GM23338 (cell line): ENCODE measurements at regions not wholly inside any gene's neighbourhood (a gene's known extent, or its start where the extent isn't known, plus 50 kb on each side); places are given as distances from the start of the nearest gene placed in this dataset.

Experiments
- ATAC-seq: fragments of 200-7000 bp; cut with Tn5 transposase; 3 replicates; pipeline ENCODE4 v1.9.1; 2020
- DNase-seq: peaks from one replicate; pipeline ENCODE4 v3.0.0-alpha.2; 2015; ENCODE audit warnings: low spot score
- H2AFZ ChIP-seq: fragments of 200-600 bp; sonication (generic); 2 replicates; pipeline ENCODE4 v1.8.0; 2016; ENCODE audit warnings: antibody characterized with exemption, mild to moderate bottlenecking, moderate library complexity
- H3F3A ChIP-seq: fragments of 200-600 bp; sonication (generic); replicated peaks from 2 replicates; pipeline ENCODE4 v1.8.0; 2017; ENCODE audit warnings: antibody characterized with exemption, mixed run types, low read depth
- H3K27ac ChIP-seq: fragments of 200-600 bp; sonication (generic); 2 replicates; pipeline ENCODE4 v1.6.1; 2016; ENCODE audit warnings: low read depth
- H3K27me3 ChIP-seq: fragments of 200-600 bp; sonication (generic); 2 replicates; pipeline ENCODE4 v1.8.0; 2016; ENCODE audit warnings: mild to moderate bottlenecking, mixed run types, moderate library complexity; ENCODE audit not compliant: insufficient read depth
- H3K36me3 ChIP-seq: fragments of 200-600 bp; sonication (generic); 2 replicates; pipeline ENCODE4 v1.8.0; 2016; ENCODE audit warnings: mild to moderate bottlenecking; ENCODE audit not compliant: insufficient read depth
- H3K4me1 ChIP-seq: fragments of 200-600 bp; sonication (generic); 2 replicates; pipeline ENCODE4 v1.8.0; 2016; ENCODE audit warnings: mild to moderate bottlenecking, moderate library complexity; ENCODE audit not compliant: insufficient read depth
- H3K4me2 ChIP-seq: fragments of 200-600 bp; sonication (generic); 2 replicates; pipeline ENCODE4 v1.7.1; 2017; ENCODE audit warnings: mixed run types
- H3K4me3 ChIP-seq: fragments of 200-600 bp; sonication (generic); 2 replicates; pipeline ENCODE4 v1.6.1; 2016; ENCODE audit warnings: mixed run types
- H3K79me2 ChIP-seq: fragments of 200-600 bp; sonication (generic); replicated peaks from 2 replicates; pipeline ENCODE4 v1.8.0; 2017; ENCODE audit warnings: mild to moderate bottlenecking; ENCODE audit not compliant: insufficient read depth
- H3K9me2 ChIP-seq: fragments of 200-600 bp; sonication (generic); 2 replicates; pipeline ENCODE4 v1.8.0; 2017; ENCODE audit not compliant: insufficient read depth
- H4K20me1 ChIP-seq: fragments of 200-600 bp; sonication (generic); replicated peaks from 2 replicates; pipeline ENCODE4 v1.8.0; 2017; ENCODE audit warnings: mild to moderate bottlenecking; ENCODE audit not compliant: insufficient read depth
- H3K27ac Mint-ChIP-seq: 2 replicates; pipeline ENCODE4 v1.8.0; 2020; ENCODE audit warnings: inconsistent platforms, mild to moderate bottlenecking, moderate library complexity, mixed read lengths
- H3K27me3 Mint-ChIP-seq: 3 replicates; pipeline ENCODE4 v1.8.0; 2022; ENCODE audit warnings: low read depth, mild to moderate bottlenecking, moderate library complexity, mixed read lengths, inconsistent platforms; ENCODE audit not compliant: insufficient read depth, poor library complexity
- H3K36me3 Mint-ChIP-seq: 3 replicates; pipeline ENCODE4 v1.8.0; 2021; ENCODE audit warnings: low read depth, mild to moderate bottlenecking, inconsistent platforms, moderate library complexity, mixed read lengths
- H3K4me1 Mint-ChIP-seq: 3 replicates; pipeline ENCODE4 v1.8.0; 2020; ENCODE audit warnings: mild to moderate bottlenecking, inconsistent platforms, mixed read lengths
- H3K4me3 Mint-ChIP-seq: 3 replicates; pipeline ENCODE4 v1.8.0; 2021; ENCODE audit warnings: moderate library complexity, mild to moderate bottlenecking, inconsistent platforms, mixed read lengths
- H3K9me3 Mint-ChIP-seq: 3 replicates; pipeline ENCODE4 v1.8.0; 2020; ENCODE audit warnings: moderate library complexity, mild to moderate bottlenecking, inconsistent platforms, mixed read lengths
- CREB1 ChIP-seq: fragments of 250-450 bp; sonication (Bioruptor Pico); IDR thresholded peaks from 2 replicates; pipeline ENCODE4 v1.5.0; 2020; ENCODE audit warnings: low read depth, mild to moderate bottlenecking, moderate library complexity
- CTCF ChIP-seq, 2 experiments: fragments of 200-600 bp in 1 of 2; sonication (generic) in 1 of 2; conservative IDR thresholded peaks; 2 replicates each; pipeline versions ENCODE4 v1.5.1 to v1.6.1; 2016 to 2017; ENCODE audit warnings: antibody characterized with exemption in 2 of 2, low read depth in 2 of 2, mild to moderate bottlenecking in 2 of 2, moderate library complexity in 1 of 2
- ETS1 ChIP-seq: IDR thresholded peaks from 2 replicates; pipeline ENCODE4 v1.6.1; 2016; ENCODE audit warnings: antibody characterized with exemption
- EZH2 ChIP-seq: fragments of 200-600 bp; sonication (generic); IDR thresholded peaks from one replicate; pipeline ENCODE4 v1.8.0; 2017; ENCODE audit warnings: antibody characterized with exemption, mild to moderate bottlenecking, low read depth; ENCODE audit not compliant: unreplicated experiment
- EZH2phosphoT487 ChIP-seq: fragments of 200-600 bp; sonication (generic); IDR thresholded peaks from one replicate; pipeline ENCODE4 v1.8.1; 2018; ENCODE audit warnings: antibody characterized with exemption; ENCODE audit not compliant: unreplicated experiment
- JUNB ChIP-seq: IDR thresholded peaks from one replicate; pipeline ENCODE4 v1.6.1; 2016; ENCODE audit warnings: antibody characterized with exemption; ENCODE audit not compliant: unreplicated experiment
- POLR2AphosphoS5 ChIP-seq: IDR thresholded peaks from 2 replicates; pipeline ENCODE4 v1.6.1; 2016; ENCODE audit warnings: antibody characterized with exemption, low read depth
- STAT1 ChIP-seq: IDR thresholded peaks from one replicate; pipeline ENCODE4 v1.6.1; 2016; ENCODE audit warnings: antibody characterized with exemption; ENCODE audit not compliant: unreplicated experiment
- ZNF114 ChIP-seq: fragments of 250-450 bp; sonication (Bioruptor Pico); IDR thresholded peaks from 2 replicates; pipeline ENCODE4 v1.5.0; 2020; ENCODE audit warnings: mild to moderate bottlenecking, moderate library complexity

- TF ChIP-seq EZH2 (no peak), EZH2phosphoT487 (no peak)
These were observed 173.8 kb downstream of the BCL11B start (continued) for GRCh38 chr14:99098199-99098598.

DNA sequence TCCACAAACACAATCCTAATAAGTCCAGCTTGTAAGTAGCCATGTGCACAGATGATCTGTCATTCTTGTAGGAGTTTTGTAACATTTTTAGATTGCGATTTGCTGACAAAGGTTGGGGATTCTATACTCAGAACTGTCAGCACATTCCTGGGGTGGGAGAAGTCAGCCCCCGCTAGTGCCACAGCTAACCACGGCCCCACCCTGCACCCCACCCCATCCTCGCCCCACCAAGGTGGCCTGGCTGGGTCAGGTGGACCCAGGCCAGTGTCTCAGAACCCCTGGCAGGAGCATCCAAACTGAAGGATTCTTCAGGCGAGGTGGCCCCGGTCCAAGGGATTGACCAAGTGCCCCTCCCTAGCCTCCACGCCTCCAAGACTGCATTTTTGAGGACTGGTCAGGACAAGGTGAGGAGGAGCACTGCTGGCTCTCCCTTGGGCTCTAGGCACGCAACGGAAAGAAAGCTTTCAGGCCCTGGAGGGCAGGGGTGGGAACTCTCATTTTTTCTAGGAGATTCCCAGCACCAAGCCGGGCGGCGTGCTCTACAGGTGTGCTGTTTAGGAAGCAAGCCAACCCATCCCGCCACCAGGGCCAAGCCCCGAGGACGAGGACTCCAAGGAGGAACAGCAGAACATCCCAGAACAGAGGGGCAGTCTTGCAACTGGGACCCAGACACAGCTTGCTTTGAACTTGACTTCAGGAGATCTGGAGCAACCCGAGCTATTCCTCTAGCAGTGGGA, 172.8 kb downstream of the BCL11B start:
- H3K9me3 Mint-ChIP-seq = peaks cover 15% of the 10 kb centered on the region
- DNase-seq (no peak), ATAC-seq (no peak)
- H3K27me3 Mint-ChIP-seq = peaks cover 17% of the 10 kb centered on the region
- H3K27ac Mint-ChIP-seq = no peak overlapping the region
- Histone ChIP-seq H3K27ac (no peak overlapping the region), H3F3A (peaks cover 4% of the 10 kb centered on the region; the same call in 1 of the 2 replicates), H3K27me3 (no peaks in the 10 kb centered on the region), H2AFZ (no peak overlapping the region), H4K20me1 (no peaks in the 10 kb centered on the region), H3K4me1 (peaks cover 17% of the 10 kb centered on the region), H3K9me2 (peaks cover 9% of the 10 kb centered on the region; the same call in 1 of the 2 replicates), H3K36me3 (no peaks in the 10 kb centered on the region), H3K4me3 (no peak overlapping the region), H3K79me2 (no peaks in the 10 kb centered on the region), H3K4me2 (no peak overlapping the region)
- H3K4me3 Mint-ChIP-seq = no peak overlapping the region
- peaks cover 15% of the 10 kb centered on the region for H3K36me3 Mint-ChIP-seq
- peaks cover 21% of the 10 kb centered on the region for H3K4me1 Mint-ChIP-seq
- no peak for TF ChIP-seq CTCF (conservative IDR thresholded peaks at IDR 0.05; ENCODE audit: low read depth in 2 of 2)
- no peak for TF ChIP-seq POLR2AphosphoS5
- no peak for TF ChIP-seq JUNB

- Histone ChIP-seq H4K20me1 (no peaks in the 10 kb centered on the region), H2AFZ (peak overlapping the region; percentile 78), H3K79me2 (no peaks in the 10 kb centered on the region), H3K27me3 (no peaks in the 10 kb centered on the region), H3K36me3 (no peaks in the 10 kb centered on the region), H3K27ac (no peak overlapping the region), H3F3A (peaks cover 4% of the 10 kb centered on the region; the same call in 1 of the 2 replicates), H3K4me1 (peaks cover 17% of the 10 kb centered on the region), H3K4me2 (peak overlapping the region; percentile 45; the same call in 1 of the 2 replicates), H3K9me2 (peaks cover 9% of the 10 kb centered on the region; the same call in 1 of the 2 replicates), H3K4me3 (no peak overlapping the region)
- no peak overlapping the region for H3K27ac Mint-ChIP-seq
- H3K9me3 Mint-ChIP-seq = peaks cover 29% of the 10 kb centered on the region
- H3K4me1 Mint-ChIP-seq = peaks cover 16% of the 10 kb centered on the region
- peaks cover 29% of the 10 kb centered on the region for H3K36me3 Mint-ChIP-seq
- peaks cover 17% of the 10 kb centered on the region for H3K27me3 Mint-ChIP-seq
- TF ChIP-seq JUNB (no peak), EZH2phosphoT487 (no peak), ZNF114 (no peak), ETS1 (no peak), POLR2AphosphoS5 (no peak), CREB1 (CRISPR knock-in tag) (no peak), STAT1 (no peak)
- DNase-seq (no peak), ATAC-seq (peak; percentile 49; the same call in 2 of the 3 replicates)
- H3K4me3 Mint-ChIP-seq = no peak overlapping the region
These were observed 171.3 kb downstream of the BCL11B start for GRCh38 chr14:99100497-99101270.
